G401.6 (cell line): ENCODE measurements at regions not wholly inside any gene's neighbourhood (a gene's known extent, or its start where the extent isn't known, plus 50 kb on each side); places are given as distances from the start of the nearest gene placed in this dataset.
"Not testable (repeated sequence)": the region's sequence is repeated elsewhere in the genome, so short reads cannot be mapped to it uniquely, and the experiment has no call there.

Experiments
- FAIRE-seq: peaks from 2 replicates; lab custom pipeline; 2012; peaks lifted over from hg19 to GRCh38; lab: Jason Lieb, UNC

- FAIRE-seq: not testable (repeated sequence)
These were observed 125.5 kb downstream of the HAUS1 start for GRCh38 chr18:46229641-46230040.

- FAIRE-seq: peak; percentile 77
These were observed 132.0 kb downstream of the HAUS1 start for GRCh38 chr18:46236156-46236555.

GRCh38 chr18:46237891-46238290 is 133.7 kb downstream of the HAUS1 start:
- no peak for FAIRE-seq

GRCh38 chr18:46239549-46239948 is 135.4 kb downstream of the HAUS1 start:
- no peak for FAIRE-seq

- no peak for FAIRE-seq
These were observed 135.8 kb downstream of the HAUS1 start for GRCh38 chr18:46239998-46240397.

GRCh38 chr18:46241393-46241792 is 137.2 kb downstream of the HAUS1 start:
- not testable (repeated sequence) for FAIRE-seq

GRCh38 chr18:46242183-46242582 is 138.0 kb downstream of the HAUS1 start:
- FAIRE-seq: no peak

- no peak for FAIRE-seq
These were observed 138.9 kb downstream of the HAUS1 start for GRCh38 chr18:46243095-46243494.

GRCh38 chr18:46243673-46244072 is 139.5 kb downstream of the HAUS1 start:
- FAIRE-seq: no peak

- no peak for FAIRE-seq
These were observed 141.9 kb downstream of the HAUS1 start for GRCh38 chr18:46246101-46246500.

GRCh38 chr18:46247942-46248341 is 143.8 kb downstream of the HAUS1 start:
- FAIRE-seq: no peak

- no peak for FAIRE-seq
These were observed 146.1 kb downstream of the HAUS1 start for GRCh38 chr18:46250084-46250811.

- no peak for FAIRE-seq
These were observed 146.6 kb downstream of the HAUS1 start for GRCh38 chr18:46250812-46251173.

- FAIRE-seq: no peak
These were observed 148.6 kb downstream of the HAUS1 start for GRCh38 chr18:46252759-46253158.

- no peak for FAIRE-seq
These were observed 149.3 kb downstream of the HAUS1 start for GRCh38 chr18:46253498-46253897.

GRCh38 chr18:46256078-46256477 is 151.9 kb downstream of the HAUS1 start:
- FAIRE-seq: no peak

- no peak for FAIRE-seq
These were observed 153.2 kb downstream of the HAUS1 start for GRCh38 chr18:46257366-46257765.

GRCh38 chr18:46260016-46260878 is 156.1 kb downstream of the HAUS1 start:
- no peak for FAIRE-seq

GRCh38 chr18:46260879-46261143 is 156.6 kb downstream of the HAUS1 start:
- no peak for FAIRE-seq

GRCh38 chr18:46261799-46262198 is 157.6 kb downstream of the HAUS1 start:
- FAIRE-seq: no peak

GRCh38 chr18:46262856-46263255 is 158.7 kb downstream of the HAUS1 start:
- FAIRE-seq: no peak

- FAIRE-seq: no peak
These were observed 160.1 kb downstream of the HAUS1 start for GRCh38 chr18:46264255-46264654.

GRCh38 chr18:46265196-46266156 is 161.3 kb downstream of the HAUS1 start:
- FAIRE-seq: no peak
